Brain microvascular endothelial cell (primary cell): ENCODE measurements at regions not wholly inside any gene's neighbourhood (a gene's known extent, or its start where the extent isn't known, plus 50 kb on each side); places are given as distances from the start of the nearest gene placed in this dataset.

Source experiments
- DNase-seq: peaks from one replicate; pipeline ENCODE4 v3.0.0-alpha.2; 2020
- H3K27ac ChIP-seq: fragments of 250-450 bp; sonication (Bioruptor Pico); 2 replicates; pipeline ENCODE4 v1.5.1; 2020; ENCODE audit warnings: mild to moderate bottlenecking, moderate library complexity
- H3K27me3 ChIP-seq: fragments of 250-450 bp; sonication (Bioruptor Pico); replicated peaks from 2 replicates; pipeline ENCODE4 v1.5.1; 2020; ENCODE audit warnings: mild to moderate bottlenecking
- H3K36me3 ChIP-seq: fragments of 250-450 bp; sonication (Bioruptor Pico); replicated peaks from 2 replicates; pipeline ENCODE4 v1.5.1; 2020; ENCODE audit warnings: mild to moderate bottlenecking
- H3K4me3 ChIP-seq: 2 replicates; pipeline ENCODE4 v1.5.1; 2011; ENCODE audit warnings: low read depth, mild to moderate bottlenecking, control low read depth, low read length, moderate library complexity
- CTCF ChIP-seq: IDR thresholded peaks from 2 replicates; pipeline ENCODE4 v1.5.1; 2011; ENCODE audit warnings: low read depth, mild to moderate bottlenecking, moderate library complexity, low read length, control low read depth, inconsistent platforms; ENCODE audit errors: missing control alignments
- in situ Hi-C: cut with HindIII; loops from 2 replicates; pipeline ENCODE4 v1.10.0; 2017; ENCODE audit warnings: low sequenced_read_pairs, low pct_ligation_motif_present

GRCh38 chr3:20680990-20681628, 495.1 kb upstream of the SGO1 start:
- no peak for DNase-seq
- Histone ChIP-seq H3K27me3 (no peaks in the 10 kb centered on the region), H3K4me3 (no peak overlapping the region), H3K36me3 (no peaks in the 10 kb centered on the region), H3K27ac (no peak overlapping the region)
- no peak for TF ChIP-seq CTCF
- in situ Hi-C loops, result no loop called here

- DNase-seq, result no peak
- Histone ChIP-seq H3K27me3 (no peaks in the 10 kb centered on the region), H3K27ac (no peak overlapping the region), H3K4me3 (no peak overlapping the region), H3K36me3 (no peaks in the 10 kb centered on the region)
- in situ Hi-C loops, result no loop called here
- TF ChIP-seq CTCF, result no peak
Measured at GRCh38 chr3:20673866-20674265, 487.9 kb upstream of the SGO1 start.

- no peak overlapping the region for H3K4me3 ChIP-seq
- in situ Hi-C loops, result no loop called here
- no peaks in the 10 kb centered on the region for H3K36me3 ChIP-seq
- no peak overlapping the region for H3K27ac ChIP-seq
- no peak for TF ChIP-seq CTCF
- H3K27me3 ChIP-seq, result no peaks in the 10 kb centered on the region
- DNase-seq, result no peak
Measured at GRCh38 chr3:20669675-20670074, 483.7 kb upstream of the SGO1 start.

- Histone ChIP-seq H3K27me3 (no peaks in the 10 kb centered on the region), H3K27ac (no peak overlapping the region), H3K36me3 (no peaks in the 10 kb centered on the region), H3K4me3 (no peak overlapping the region)
- DNase-seq, result no peak
- in situ Hi-C loops, result no loop called here
- no peak for TF ChIP-seq CTCF
Measured at GRCh38 chr3:20669184-20669583, 483.2 kb upstream of the SGO1 start.

- in situ Hi-C loops, result no loop called here
- Histone ChIP-seq H3K27ac (no peak overlapping the region), H3K36me3 (no peaks in the 10 kb centered on the region), H3K27me3 (no peaks in the 10 kb centered on the region), H3K4me3 (no peak overlapping the region)
- peak; percentile 51 for TF ChIP-seq CTCF
- peak; percentile 33 for DNase-seq
Measured at GRCh38 chr3:20668411-20668810, 482.4 kb upstream of the SGO1 start.

- TF ChIP-seq CTCF, result no peak
- in situ Hi-C loops, result no loop called here
- DNase-seq, result no peak
- no peaks in the 10 kb centered on the region for H3K36me3 ChIP-seq
- H3K27me3 ChIP-seq, result no peaks in the 10 kb centered on the region
- no peak overlapping the region for H3K27ac ChIP-seq
- no peak overlapping the region for H3K4me3 ChIP-seq
Measured at GRCh38 chr3:20666091-20666490, 480.1 kb upstream of the SGO1 start.
